Astrocyte (in vitro differentiated cells and primary cell): ENCODE measurements at regions not wholly inside any gene's neighbourhood (a gene's known extent, or its start where the extent isn't known, plus 50 kb on each side); places are given as distances from the start of the nearest gene placed in this dataset.

ENCODE experiments used
- DNase-seq: peaks from one replicate; pipeline ENCODE4 v3.0.0-alpha.2; 2010; ENCODE audit warnings: low read depth
- FAIRE-seq: peaks from 2 replicates; lab custom pipeline; 2011; peaks lifted over from hg19 to GRCh38; lab: Jason Lieb, UNC
- H2AFZ ChIP-seq: 2 replicates; pipeline ENCODE4 v1.6.0; 2012; ENCODE audit warnings: low read depth, low read length, inconsistent platforms
- H3K27ac ChIP-seq: 2 replicates; pipeline ENCODE4 v1.5.1; 2011; ENCODE audit warnings: low read depth, low read length, inconsistent platforms
- H3K27me3 ChIP-seq: 2 replicates; pipeline ENCODE4 v1.6.0; 2011; ENCODE audit warnings: low read length, inconsistent platforms; ENCODE audit not compliant: insufficient read depth
- H3K36me3 ChIP-seq: 2 replicates; pipeline ENCODE4 v1.5.1; 2011; ENCODE audit warnings: low read length, inconsistent platforms; ENCODE audit not compliant: insufficient read depth
- H3K4me1 ChIP-seq: 2 replicates; pipeline ENCODE4 v1.5.1; 2011; ENCODE audit warnings: low read length, inconsistent platforms; ENCODE audit not compliant: insufficient read depth
- H3K4me2 ChIP-seq: 2 replicates; pipeline ENCODE4 v1.6.0; 2012; ENCODE audit warnings: low read length, inconsistent platforms
- H3K4me3 ChIP-seq: 2 replicates; pipeline ENCODE4 v1.5.1; 2011; ENCODE audit warnings: low read depth, mild to moderate bottlenecking, low read length, inconsistent platforms; ENCODE audit not compliant: insufficient read depth
- H3K79me2 ChIP-seq: 2 replicates; pipeline ENCODE4 v1.6.0; 2012; ENCODE audit warnings: mild to moderate bottlenecking, low read length, inconsistent platforms; ENCODE audit not compliant: insufficient read depth
- H3K9ac ChIP-seq: 2 replicates; pipeline ENCODE4 v1.6.0; 2012; ENCODE audit warnings: mild to moderate bottlenecking, low read length, inconsistent platforms
- H3K9me3 ChIP-seq: 2 replicates; pipeline ENCODE4 v1.5.1; 2012; ENCODE audit warnings: low read depth, mild to moderate bottlenecking, low read length, inconsistent platforms; ENCODE audit not compliant: insufficient read depth
- H4K20me1 ChIP-seq: 2 replicates; pipeline ENCODE4 v1.6.0; 2012; ENCODE audit warnings: low read length, inconsistent platforms; ENCODE audit not compliant: insufficient read depth
- H3K27ac Mint-ChIP-seq: one replicate; pipeline ENCODE4 v1.8.0; 2021; ENCODE audit warnings: mild to moderate bottlenecking, mixed read lengths; ENCODE audit not compliant: unreplicated experiment
- H3K27me3 Mint-ChIP-seq: one replicate; pipeline ENCODE4 v1.8.0; 2021; ENCODE audit warnings: low read depth, mixed read lengths; ENCODE audit not compliant: unreplicated experiment
- H3K36me3 Mint-ChIP-seq: one replicate; pipeline ENCODE4 v1.8.0; 2021; ENCODE audit warnings: low read depth, mixed read lengths; ENCODE audit not compliant: unreplicated experiment
- H3K4me1 Mint-ChIP-seq: one replicate; pipeline ENCODE4 v1.8.0; 2021; ENCODE audit warnings: low read depth, mixed read lengths; ENCODE audit not compliant: unreplicated experiment
- H3K4me3 Mint-ChIP-seq: one replicate; pipeline ENCODE4 v1.8.0; 2021; ENCODE audit warnings: mild to moderate bottlenecking, moderate library complexity, mixed read lengths; ENCODE audit not compliant: unreplicated experiment
- H3K9me3 Mint-ChIP-seq: one replicate; pipeline ENCODE4 v1.8.0; 2021; ENCODE audit warnings: mild to moderate bottlenecking, mixed read lengths; ENCODE audit not compliant: unreplicated experiment
- CTCF ChIP-seq: IDR thresholded peaks from 2 replicates; pipeline ENCODE4 v1.5.1; 2011; ENCODE audit warnings: low read depth, mild to moderate bottlenecking, inconsistent platforms, low read length, moderate library complexity; ENCODE audit not compliant: insufficient read depth
- EZH2 ChIP-seq: IDR thresholded peaks from 2 replicates; pipeline ENCODE4 v1.6.1; 2012; ENCODE audit warnings: mild to moderate bottlenecking, low read length, inconsistent platforms; ENCODE audit not compliant: insufficient read depth

GRCh38 chr18:54736981-54737380 lies 91.3 kb upstream of the RAB27B start:
- H3K27me3 Mint-ChIP-seq = no peaks in the 10 kb centered on the region
- H4K20me1 ChIP-seq = no peaks in the 10 kb centered on the region
- no peaks in the 10 kb centered on the region for H3K36me3 ChIP-seq
- TF ChIP-seq EZH2 (no peak), CTCF (no peak)
- no peak overlapping the region for H3K27ac ChIP-seq
- H3K27me3 ChIP-seq = no peaks in the 10 kb centered on the region
- H3K4me3 Mint-ChIP-seq = no peak overlapping the region
- DNase-seq = no peak
- H3K4me1 ChIP-seq = peaks cover 7% of the 10 kb centered on the region
- no peaks in the 10 kb centered on the region for H3K79me2 ChIP-seq
- no peak overlapping the region for H3K4me3 ChIP-seq
- no peak overlapping the region for H3K9ac ChIP-seq
- peaks cover 2% of the 10 kb centered on the region for H3K9me3 Mint-ChIP-seq
- H2AFZ ChIP-seq = no peak overlapping the region
- FAIRE-seq = no peak
- no peak overlapping the region for H3K27ac Mint-ChIP-seq
- no peaks in the 10 kb centered on the region for H3K36me3 Mint-ChIP-seq
- no peak overlapping the region for H3K4me2 ChIP-seq
- H3K9me3 ChIP-seq = no peaks in the 10 kb centered on the region
- H3K4me1 Mint-ChIP-seq = peaks cover 15% of the 10 kb centered on the region

GRCh38 chr18:54737986-54738385 lies 90.3 kb upstream of the RAB27B start:
- Mint-ChIP-seq H3K4me3 (no peak overlapping the region), H3K27ac (no peak overlapping the region), H3K4me1 (peaks cover 16% of the 10 kb centered on the region), H3K27me3 (no peaks in the 10 kb centered on the region), H3K36me3 (no peaks in the 10 kb centered on the region), H3K9me3 (peaks cover 2% of the 10 kb centered on the region)
- H3K4me2 ChIP-seq = no peak overlapping the region
- H3K36me3 ChIP-seq = no peaks in the 10 kb centered on the region
- no peak for TF ChIP-seq CTCF
- TF ChIP-seq EZH2 = no peak
- peak; percentile 74 for FAIRE-seq
- H3K4me1 ChIP-seq = peaks cover 16% of the 10 kb centered on the region
- H4K20me1 ChIP-seq = no peaks in the 10 kb centered on the region
- no peaks in the 10 kb centered on the region for H3K27me3 ChIP-seq
- peak; percentile 78 for DNase-seq
- no peaks in the 10 kb centered on the region for H3K79me2 ChIP-seq
- H2AFZ ChIP-seq = no peak overlapping the region
- peak overlapping the region; percentile 24 for H3K27ac ChIP-seq
- no peak overlapping the region for H3K9ac ChIP-seq
- no peaks in the 10 kb centered on the region for H3K9me3 ChIP-seq
- no peak overlapping the region for H3K4me3 ChIP-seq

GRCh38 chr18:54739476-54739875 lies 88.8 kb upstream of the RAB27B start:
- Histone ChIP-seq H3K4me2 (no peak overlapping the region), H3K79me2 (no peaks in the 10 kb centered on the region), H3K36me3 (no peaks in the 10 kb centered on the region), H3K4me1 (peaks cover 13% of the 10 kb centered on the region), H3K4me3 (no peak overlapping the region), H3K9me3 (no peaks in the 10 kb centered on the region), H2AFZ (no peak overlapping the region), H3K9ac (no peak overlapping the region), H3K27ac (no peak overlapping the region), H3K27me3 (no peaks in the 10 kb centered on the region), H4K20me1 (no peaks in the 10 kb centered on the region)
- Mint-ChIP-seq H3K9me3 (peaks cover 2% of the 10 kb centered on the region), H3K36me3 (no peaks in the 10 kb centered on the region), H3K27me3 (no peaks in the 10 kb centered on the region), H3K27ac (no peak overlapping the region), H3K4me1 (peaks cover 9% of the 10 kb centered on the region), H3K4me3 (no peak overlapping the region)
- peak; percentile 37 for DNase-seq
- TF ChIP-seq CTCF (no peak), EZH2 (no peak)
- no peak for FAIRE-seq
